OCI-LY7 (cell line): ENCODE measurements at regions not wholly inside any gene's neighbourhood (a gene's known extent, or its start where the extent isn't known, plus 50 kb on each side); places are given as distances from the start of the nearest gene placed in this dataset.

Experiments used
- BruUV-seq: library from RNA; stranded (reverse); fragments of 400-500 nt; replicated peaks from 2 replicates; lab custom pipeline; 2021; lab: Mats Ljungman, UMichigan
- CTCF ChIA-PET: fragments of 300-600 bp; sonication (Branson Sonifier 250); formaldehyde crosslinking; loops from one replicate; lab custom pipeline; 2022; ENCODE audit warnings: antibody characterized with exemption; ENCODE audit not compliant: unreplicated experiment; lab: Charles Lee
- POLR2A ChIA-PET: fragments of 300-600 bp; sonication (Branson Sonifier 250); formaldehyde crosslinking; loops from one replicate; lab custom pipeline; 2022; ENCODE audit warnings: antibody characterized with exemption; lab: Charles Lee
- DNase-seq: peaks from one replicate; pipeline ENCODE4 v3.0.0-alpha.2; 2015; ENCODE audit warnings: low spot score
- H2AFZ ChIP-seq: fragments of 200-600 bp; sonication (generic), shearing (Covaris generic); 2 replicates; pipeline ENCODE4 v1.6.1; 2014; ENCODE audit warnings: mild to moderate bottlenecking, antibody characterized with exemption, low read length, moderate library complexity
- H3K27ac ChIP-seq: fragments of 200-600 bp; sonication (generic); 2 replicates; pipeline ENCODE4 v1.5.1; 2014; ENCODE audit warnings: mixed run types, low read depth, mild to moderate bottlenecking, moderate library complexity, low read length, inconsistent platforms; ENCODE audit not compliant: poor library complexity, severe bottlenecking
- H3K36me3 ChIP-seq: fragments of 200-600 bp; sonication (generic); 2 replicates; pipeline ENCODE4 v1.6.1; 2014; ENCODE audit warnings: mild to moderate bottlenecking, antibody characterized with exemption, low read length, moderate library complexity, mixed read lengths; ENCODE audit not compliant: insufficient read depth
- H3K4me1 ChIP-seq: fragments of 200-600 bp; sonication (generic); 2 replicates; pipeline ENCODE4 v1.5.1; 2014; ENCODE audit warnings: mild to moderate bottlenecking, low read length; ENCODE audit not compliant: insufficient read depth, poor library complexity, severe bottlenecking
- H3K4me2 ChIP-seq: fragments of 200-600 bp; sonication (generic); 2 replicates; pipeline ENCODE4 v1.6.1; 2014; ENCODE audit warnings: mild to moderate bottlenecking, low read length
- H3K4me3 ChIP-seq: fragments of 200-600 bp; sonication (generic); 2 replicates; pipeline ENCODE4 v1.5.1; 2014; ENCODE audit warnings: mild to moderate bottlenecking, low read depth, low read length; ENCODE audit not compliant: poor library complexity, severe bottlenecking
- H3K79me2 ChIP-seq: fragments of 200-600 bp; sonication (generic); 2 replicates; pipeline ENCODE4 v1.6.1; 2016; ENCODE audit warnings: low read depth, mild to moderate bottlenecking, low read length, moderate library complexity, mixed read lengths; ENCODE audit not compliant: insufficient read depth
- H3K9me2 ChIP-seq: fragments of 200-600 bp; sonication (generic); 2 replicates; pipeline ENCODE4 v1.6.1; 2016; ENCODE audit warnings: mild to moderate bottlenecking, low read length, mixed read lengths; ENCODE audit not compliant: insufficient read depth
- H3K9me3 ChIP-seq: fragments of 200-600 bp; sonication (generic); 2 replicates; pipeline ENCODE4 v1.6.1; 2014; ENCODE audit warnings: mild to moderate bottlenecking, mixed run types, low read length, mixed read lengths
- H4K20me1 ChIP-seq: fragments of 200-600 bp; sonication (generic); 2 replicates; pipeline ENCODE4 v1.6.1; 2014; ENCODE audit warnings: mild to moderate bottlenecking, antibody characterized with exemption, low read length, moderate library complexity, mixed read lengths; ENCODE audit not compliant: insufficient read depth
- EZH2phosphoT487 ChIP-seq: fragments of 200-600 bp; sonication (generic); IDR thresholded peaks from 2 replicates; pipeline ENCODE4 v1.6.1; 2018; ENCODE audit warnings: low read depth, borderline replicate concordance, mild to moderate bottlenecking, mixed run types, antibody characterized with exemption, low read length, moderate library complexity, mixed read lengths
- intact Hi-C: fragments of 100-400 bp; cut with micrococcal nuclease; formaldehyde crosslinking; loops from one replicate; pipeline ENCODE4 v1.10.0; 2022; ENCODE audit not compliant: unreplicated experiment
- TF ChIP-seq, protein P1 (sequence below): fragments of 200-600 bp; sonication (generic); conservative IDR thresholded peaks from 2 replicates; pipeline ENCODE4 v1.5.1; 2014; ENCODE audit warnings: mild to moderate bottlenecking, antibody characterized with exemption, low read length, moderate library complexity, mixed read lengths

DNA sequence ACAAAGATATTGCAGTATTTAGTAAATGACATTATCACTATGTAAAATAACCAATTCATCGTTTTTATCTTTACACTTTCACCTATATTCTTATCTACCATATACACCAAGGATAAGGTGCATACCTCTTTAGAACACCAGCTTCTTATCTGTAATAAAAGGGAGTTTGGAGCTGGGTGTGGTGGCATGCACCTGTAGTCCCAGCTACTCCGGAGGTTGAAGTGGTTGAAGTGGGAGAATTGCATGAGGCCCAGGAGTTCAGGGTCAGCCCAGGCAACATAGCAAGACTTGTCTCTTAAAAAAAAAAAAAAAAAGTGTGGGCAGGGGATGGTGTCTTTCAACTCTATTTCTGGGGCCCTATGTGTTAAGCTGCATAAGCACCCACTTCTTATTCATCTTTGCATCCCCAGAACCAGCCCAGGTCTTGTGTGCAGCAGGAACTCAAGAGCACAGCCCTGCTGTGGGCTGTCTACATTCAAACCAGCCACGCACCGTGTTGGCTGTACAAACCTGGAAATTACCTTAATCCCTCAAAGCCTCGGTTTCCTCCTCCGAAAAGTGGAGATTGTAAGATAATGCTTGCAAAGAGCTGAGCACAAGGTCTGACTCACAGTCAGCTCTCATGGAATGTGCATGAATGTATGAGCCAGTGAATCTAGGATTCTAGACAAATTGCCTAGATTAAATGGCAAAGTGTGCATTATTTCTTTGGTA lies 256.6 kb upstream of the FOXN3 start:
- ChIA-PET CTCF (no interaction called here), POLR2A (interaction anchor here (0.5 to 0.7 kb wide), 2 partner anchors 242 to 833 kb away, joined by 3 read pairs; no protein-coding TSS in a partner anchor)
- TF ChIP-seq EZH2phosphoT487, result no peak
- TF ChIP-seq, protein P1, sequence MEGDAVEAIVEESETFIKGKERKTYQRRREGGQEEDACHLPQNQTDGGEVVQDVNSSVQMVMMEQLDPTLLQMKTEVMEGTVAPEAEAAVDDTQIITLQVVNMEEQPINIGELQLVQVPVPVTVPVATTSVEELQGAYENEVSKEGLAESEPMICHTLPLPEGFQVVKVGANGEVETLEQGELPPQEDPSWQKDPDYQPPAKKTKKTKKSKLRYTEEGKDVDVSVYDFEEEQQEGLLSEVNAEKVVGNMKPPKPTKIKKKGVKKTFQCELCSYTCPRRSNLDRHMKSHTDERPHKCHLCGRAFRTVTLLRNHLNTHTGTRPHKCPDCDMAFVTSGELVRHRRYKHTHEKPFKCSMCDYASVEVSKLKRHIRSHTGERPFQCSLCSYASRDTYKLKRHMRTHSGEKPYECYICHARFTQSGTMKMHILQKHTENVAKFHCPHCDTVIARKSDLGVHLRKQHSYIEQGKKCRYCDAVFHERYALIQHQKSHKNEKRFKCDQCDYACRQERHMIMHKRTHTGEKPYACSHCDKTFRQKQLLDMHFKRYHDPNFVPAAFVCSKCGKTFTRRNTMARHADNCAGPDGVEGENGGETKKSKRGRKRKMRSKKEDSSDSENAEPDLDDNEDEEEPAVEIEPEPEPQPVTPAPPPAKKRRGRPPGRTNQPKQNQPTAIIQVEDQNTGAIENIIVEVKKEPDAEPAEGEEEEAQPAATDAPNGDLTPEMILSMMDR, result no peak
- H3K79me2 ChIP-seq, result no peaks in the 10 kb centered on the region
- no peak for DNase-seq
- no peak overlapping the region for H3K27ac ChIP-seq
- H4K20me1 ChIP-seq, result no peaks in the 10 kb centered on the region
- BruUV-seq, result no TSS peak
- no peaks in the 10 kb centered on the region for H3K4me1 ChIP-seq
- no peak overlapping the region for H3K4me3 ChIP-seq
- no peak overlapping the region for H3K4me2 ChIP-seq
- no peaks in the 10 kb centered on the region for H3K36me3 ChIP-seq
- H3K9me2 ChIP-seq, result no peaks in the 10 kb centered on the region
- H2AFZ ChIP-seq, result no peak overlapping the region
- no peaks in the 10 kb centered on the region for H3K9me3 ChIP-seq
- intact Hi-C loops, result no loop called here

DNA sequence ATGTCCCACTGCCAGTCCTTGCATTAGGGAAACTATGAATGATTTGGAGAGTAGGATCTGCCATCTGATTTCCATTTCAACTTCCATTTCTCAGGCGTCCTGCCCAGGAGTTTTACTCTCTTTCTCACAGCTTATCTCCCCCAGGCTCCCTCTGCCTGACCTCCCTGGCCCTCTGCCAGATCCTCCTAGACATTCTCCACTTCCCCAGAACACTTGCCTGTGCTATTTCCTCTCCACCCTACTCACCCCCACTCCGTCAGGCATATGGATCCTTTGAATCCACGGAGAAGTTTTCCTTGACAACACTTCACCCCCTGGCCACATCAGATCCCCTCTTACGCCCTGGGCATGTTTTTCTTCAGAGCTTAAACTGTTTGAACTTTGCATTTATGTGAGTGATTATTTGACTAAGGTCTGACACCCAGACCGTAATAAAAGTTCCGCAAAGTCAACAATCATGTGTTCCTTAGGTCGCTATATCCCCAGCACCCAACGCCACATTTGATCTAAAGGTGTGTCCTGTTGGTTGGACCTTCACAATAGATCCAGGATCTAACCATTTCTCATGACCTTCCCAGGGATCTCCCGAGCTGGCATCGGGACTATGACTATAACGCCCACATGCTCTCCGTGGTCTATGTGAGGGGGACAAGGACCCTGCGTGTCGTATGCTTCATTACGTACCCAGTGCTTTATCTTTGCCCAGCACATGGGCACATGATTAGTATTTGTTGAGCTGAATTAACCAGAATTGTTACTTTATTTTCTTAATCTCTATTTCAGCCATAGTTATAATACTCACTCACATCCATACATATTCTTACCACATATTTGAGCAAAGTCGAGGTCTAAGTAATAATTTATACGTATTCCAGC lies 255.8 kb upstream of the FOXN3 start:
- TF ChIP-seq, protein P1, result no peak
- no peak for TF ChIP-seq EZH2phosphoT487
- no peak for DNase-seq
- ChIA-PET POLR2A (interaction anchor here (0.5 to 0.7 kb wide), 2 partner anchors 242 to 832 kb away, joined by 3 read pairs; no protein-coding TSS in a partner anchor), CTCF (no interaction called here)
- H3K4me2 ChIP-seq, result no peak overlapping the region
- no peak overlapping the region for H3K27ac ChIP-seq
- H3K9me3 ChIP-seq, result no peaks in the 10 kb centered on the region
- no peaks in the 10 kb centered on the region for H3K9me2 ChIP-seq
- BruUV-seq, result no TSS peak
- intact Hi-C loops, result no loop called here
- H3K36me3 ChIP-seq, result no peaks in the 10 kb centered on the region
- H2AFZ ChIP-seq, result no peak overlapping the region
- no peaks in the 10 kb centered on the region for H3K79me2 ChIP-seq
- H4K20me1 ChIP-seq, result no peaks in the 10 kb centered on the region
- no peak overlapping the region for H3K4me3 ChIP-seq
- H3K4me1 ChIP-seq, result no peaks in the 10 kb centered on the region
